ENCODE measurements at regions not wholly inside any gene's neighbourhood (a gene's known extent, or its start where the extent isn't known, plus 50 kb on each side); places are given as distances from the start of the nearest gene placed in this dataset.

- DNase-seq, result no peak
These were observed 264.7 kb upstream of the KCNH8 start for GRCh38 chr3:18883571-18883970.

DNA sequence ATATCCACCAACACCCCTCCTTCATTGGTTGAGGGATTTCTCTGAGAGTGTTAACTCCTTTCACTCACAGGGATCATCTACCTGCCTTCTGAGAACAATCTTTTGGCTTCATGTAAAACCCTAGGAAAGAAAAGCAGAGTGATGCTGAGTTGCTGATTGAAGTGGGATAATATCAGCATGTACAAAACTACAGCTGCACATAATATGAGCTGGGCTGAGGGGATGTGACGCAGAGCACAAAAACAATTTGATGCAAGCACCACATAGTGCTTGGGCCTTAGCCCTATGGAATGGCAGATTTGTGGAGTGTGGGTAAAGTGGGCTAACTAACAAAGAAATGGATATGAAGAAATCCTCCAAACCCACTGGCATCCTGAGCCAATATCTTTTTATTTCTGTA is 267.6 kb upstream of the KCNH8 start:
- no peak for DNase-seq

DNA sequence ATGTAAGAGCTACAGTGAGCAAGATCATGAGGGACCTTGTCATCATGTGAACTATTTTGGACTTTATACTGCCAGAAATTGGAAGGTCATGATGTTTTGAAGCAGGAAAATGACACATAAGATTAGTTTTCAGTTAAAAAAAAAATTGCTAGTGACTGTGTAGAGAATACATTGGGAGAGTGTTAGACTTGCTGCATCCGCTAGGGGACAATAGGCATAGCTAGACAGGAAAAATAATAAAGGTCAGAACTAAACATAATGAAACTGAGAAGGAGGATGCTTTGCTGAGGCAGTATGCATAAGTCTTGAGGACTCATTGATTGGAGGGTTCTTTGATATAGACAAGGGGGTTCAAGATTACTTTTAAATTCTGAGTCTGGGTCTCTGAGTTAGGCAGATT is 275.8 kb upstream of the KCNH8 start:
- no peak for DNase-seq

- no peak for DNase-seq
These were observed 277.7 kb upstream of the KCNH8 start for GRCh38 chr3:18870642-18871041.

GRCh38 chr3:18870074-18870640 is 278.2 kb upstream of the KCNH8 start:
- no peak for DNase-seq

GRCh38 chr3:18868911-18869689 is 279.2 kb upstream of the KCNH8 start:
- no peak for DNase-seq

- no peak for DNase-seq
These were observed 281.4 kb upstream of the KCNH8 start for GRCh38 chr3:18866899-18867298.

- no peak for DNase-seq
These were observed 283.2 kb upstream of the KCNH8 start for GRCh38 chr3:18864933-18865731.

DNA sequence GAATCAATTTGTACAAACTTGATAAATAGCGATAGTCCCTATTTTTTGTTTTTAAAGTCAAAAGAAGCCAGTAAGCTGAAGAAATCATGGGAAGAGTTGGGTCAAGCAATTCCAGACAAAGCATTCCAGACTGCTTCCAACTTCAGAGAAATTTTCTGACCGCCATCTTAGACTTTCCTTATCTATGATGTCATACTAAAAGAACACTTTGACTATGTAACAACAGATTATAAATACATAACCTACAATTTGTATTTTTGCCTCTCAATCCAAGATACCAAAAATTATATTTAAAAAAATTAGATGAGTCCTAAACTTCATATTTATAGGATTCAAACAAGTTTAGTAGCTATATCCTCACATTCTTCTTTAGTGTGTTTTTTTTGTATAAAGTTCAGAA is 286.2 kb upstream of the KCNH8 start:
- no peak for DNase-seq

- DNase-seq, result no peak
These were observed 287.2 kb upstream of the KCNH8 start for GRCh38 chr3:18861137-18861536.

- no peak for DNase-seq
These were observed 295.0 kb upstream of the KCNH8 start for GRCh38 chr3:18853269-18853668.

DNA sequence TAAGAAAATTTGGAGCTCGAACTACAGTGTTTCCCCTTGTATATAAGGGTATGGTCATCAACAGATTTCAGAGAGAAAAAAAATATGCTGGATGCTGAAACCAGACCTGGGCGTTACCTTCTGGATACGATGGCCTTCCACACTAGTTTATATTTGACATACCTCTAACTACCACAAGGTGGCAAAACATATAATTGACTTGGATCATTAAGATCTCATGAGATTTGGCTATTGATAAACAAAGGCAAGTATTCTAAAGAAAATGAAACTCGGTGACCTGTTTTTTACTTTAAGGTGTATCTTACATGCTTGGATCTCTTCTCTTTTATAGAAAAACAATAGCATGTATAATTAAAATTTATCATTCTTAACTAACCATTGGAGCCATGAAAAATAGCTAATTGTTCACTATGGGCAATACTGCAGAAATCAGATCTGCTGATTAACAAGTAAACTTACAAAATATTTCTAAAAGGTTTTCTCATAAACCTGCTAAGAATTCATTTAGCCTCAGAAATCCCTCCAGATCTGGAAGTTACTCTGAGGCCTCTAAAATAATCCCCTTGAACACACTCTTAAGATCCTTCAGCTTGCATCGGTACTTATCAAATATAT is 300.6 kb upstream of the KCNH8 start:
- no peak for DNase-seq

- DNase-seq, result no peak
These were observed 304.3 kb upstream of the KCNH8 start for GRCh38 chr3:18843983-18844382.

DNA sequence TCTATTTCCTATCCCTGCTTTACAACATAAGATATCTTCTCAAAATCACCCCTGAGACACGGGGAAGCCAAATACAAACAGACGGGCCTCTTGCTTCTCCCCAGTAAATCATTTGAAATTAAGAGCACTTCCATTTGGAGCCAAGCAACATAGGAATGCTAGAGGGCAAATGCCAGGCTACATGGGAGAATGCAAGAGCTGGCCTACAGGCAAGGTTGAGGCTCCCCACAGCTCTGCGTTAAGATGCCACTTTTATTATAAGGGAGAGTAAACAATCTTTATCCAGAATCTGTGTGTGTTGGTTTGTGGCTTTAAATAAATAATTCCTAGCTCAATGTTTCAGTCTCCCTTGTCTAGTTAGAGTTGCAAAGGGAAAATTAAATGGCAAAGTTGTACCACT is 305.1 kb upstream of the KCNH8 start:
- DNase-seq, result no peak

DNA sequence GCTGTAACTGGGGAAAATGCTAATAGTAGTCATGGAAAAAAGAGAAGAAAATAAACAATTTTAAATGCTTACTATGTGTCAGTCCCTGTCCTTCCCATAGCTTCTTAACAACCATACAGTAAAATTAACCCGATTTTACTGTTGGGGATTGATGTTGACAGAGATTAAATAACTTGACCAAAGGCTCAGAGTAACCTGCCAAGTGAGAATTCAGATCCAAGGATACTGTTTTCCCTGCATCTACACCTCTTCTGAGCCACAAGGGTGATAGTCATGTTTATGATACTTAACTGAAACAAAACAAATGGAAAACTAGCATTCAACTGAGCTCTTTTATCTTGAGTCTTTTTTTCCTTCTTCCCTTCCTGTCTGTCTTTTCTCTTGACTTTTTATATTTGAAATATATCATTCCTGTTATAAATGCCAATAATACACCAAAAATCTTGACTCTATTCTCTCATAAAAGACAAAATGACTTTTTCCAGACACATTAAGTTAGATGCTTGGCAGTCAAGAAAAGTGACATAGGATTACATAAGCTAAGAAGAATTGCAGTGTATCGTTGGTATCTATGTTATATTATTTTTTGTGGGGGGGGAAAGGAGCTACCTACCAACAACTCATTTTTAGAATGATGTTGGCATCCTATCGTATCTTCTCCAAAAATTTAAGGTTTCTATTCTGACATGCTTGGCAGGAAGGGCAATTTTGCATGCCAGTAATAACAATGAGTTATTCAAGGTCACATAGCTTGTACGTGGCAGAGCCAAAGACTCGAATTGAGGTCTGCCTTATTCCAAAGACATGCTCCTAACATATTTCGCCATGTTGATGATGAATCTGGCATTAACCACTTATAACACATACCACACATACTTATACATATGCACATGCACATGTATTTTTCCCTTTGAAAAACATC is 306.6 kb upstream of the KCNH8 start:
- no peak for DNase-seq

DNA sequence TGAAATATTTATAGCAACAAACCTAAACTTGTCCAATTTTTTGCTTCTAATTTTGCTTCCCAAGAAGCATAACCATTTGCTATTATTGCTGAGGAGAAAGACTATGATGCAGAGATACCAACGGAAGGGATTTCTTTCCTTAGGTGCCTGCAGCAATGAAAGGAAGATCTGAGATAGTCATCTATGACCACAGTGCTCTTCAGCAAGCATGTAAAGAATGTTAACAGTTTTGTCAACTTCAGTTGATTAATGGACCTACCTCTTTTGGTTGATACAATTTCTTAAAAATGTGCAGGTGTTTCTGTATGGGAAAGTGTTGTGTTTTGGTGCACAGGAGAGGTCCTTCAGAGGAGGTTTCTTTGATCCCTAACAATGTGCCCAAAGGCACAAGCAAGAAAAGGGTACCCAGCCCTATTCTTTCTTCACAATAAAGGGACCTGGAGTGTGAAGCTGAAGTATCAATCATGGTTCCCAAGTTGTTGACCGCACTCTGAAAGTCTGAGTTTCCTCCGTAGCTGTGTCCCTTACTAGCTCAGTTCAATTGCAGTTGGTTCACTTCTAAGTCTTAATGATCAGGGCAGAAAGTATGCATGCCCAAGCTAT is 307.7 kb upstream of the KCNH8 start:
- DNase-seq, result no peak

DNA sequence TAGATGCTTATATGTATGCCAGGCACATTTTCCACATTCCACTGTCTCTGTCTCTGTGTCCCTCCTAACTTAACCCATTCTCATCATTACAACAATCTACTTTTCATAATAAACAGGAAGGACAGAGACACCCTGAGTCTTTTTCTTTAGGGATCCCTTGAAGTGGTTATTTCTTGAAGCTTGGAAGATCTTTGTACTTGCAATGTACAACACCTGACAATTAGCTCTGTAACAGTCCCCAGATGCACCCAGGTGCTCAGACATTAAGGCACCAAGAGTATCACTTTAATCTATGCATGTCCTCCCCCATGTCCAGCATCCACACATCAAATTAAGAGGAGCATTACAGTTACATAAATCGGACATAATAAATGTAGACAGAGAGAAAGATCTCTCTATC is 309.6 kb upstream of the KCNH8 start:
- DNase-seq, result no peak

DNA sequence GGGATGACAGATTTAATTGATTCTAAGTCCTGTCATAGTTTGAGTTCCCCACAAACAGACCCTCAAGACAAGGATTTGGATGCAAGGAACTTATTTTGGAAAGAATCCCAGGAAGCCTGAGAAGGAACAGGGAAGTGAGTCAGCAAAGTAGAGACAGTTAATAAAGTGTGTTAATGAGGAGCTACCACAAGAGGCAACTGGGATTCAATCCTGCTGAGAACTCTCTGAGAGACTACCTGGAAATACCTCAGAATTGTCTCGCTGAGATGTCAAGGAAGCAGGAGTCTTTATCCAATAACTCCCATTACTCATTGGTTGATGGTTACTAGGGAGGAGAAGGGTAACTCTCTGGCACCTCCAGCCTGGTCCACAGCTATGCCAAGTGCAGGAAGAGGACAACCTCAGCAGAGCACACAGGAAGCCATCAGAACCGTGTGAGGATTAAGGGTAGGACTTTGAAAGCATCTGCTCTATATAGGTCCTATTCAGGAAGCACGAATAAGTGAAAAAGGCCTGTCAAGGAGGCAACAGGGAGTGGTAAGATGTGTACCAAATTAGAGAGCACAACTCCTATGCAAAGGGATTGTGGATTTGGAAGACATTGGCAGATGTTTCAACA is 311.1 kb upstream of the KCNH8 start:
- no peak for DNase-seq

DNA sequence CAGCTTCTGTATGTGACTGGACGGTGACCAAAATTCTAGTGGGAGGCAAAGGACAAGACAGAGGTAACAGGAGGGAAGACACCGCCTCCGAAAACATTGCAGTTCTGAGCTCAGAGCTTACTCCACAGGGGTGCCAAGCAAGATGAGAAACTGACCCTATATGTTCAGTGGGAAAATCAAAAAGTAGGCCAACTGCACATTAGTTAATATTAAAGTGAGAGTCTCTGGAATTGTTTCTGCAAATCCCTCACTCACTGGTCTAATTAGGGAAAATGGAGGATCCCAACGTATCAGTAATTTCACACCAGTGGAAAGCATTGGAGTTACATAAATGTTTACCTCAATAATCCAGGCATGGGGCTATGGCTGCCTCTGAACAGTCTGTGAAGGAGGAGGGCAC is 313.3 kb upstream of the KCNH8 start:
- DNase-seq, result no peak

DNA sequence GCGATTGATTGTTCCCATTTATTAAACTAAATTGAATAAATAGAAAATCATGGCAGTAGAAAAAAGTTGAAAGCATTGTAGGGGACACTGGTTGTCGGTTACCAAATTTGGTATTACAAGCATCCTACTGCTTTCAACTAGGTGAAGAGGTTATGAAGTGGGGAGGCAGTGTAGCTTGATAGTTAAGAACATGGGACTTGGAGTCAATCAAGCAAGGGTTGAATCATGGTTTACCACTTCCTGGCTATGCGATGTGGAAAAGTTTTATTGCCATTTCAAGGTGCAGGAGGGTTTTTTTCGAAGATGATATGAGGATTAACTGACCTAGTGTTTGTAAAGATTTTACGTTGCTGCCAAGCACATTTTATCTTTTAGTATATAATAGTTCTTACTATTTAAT is 318.2 kb upstream of the KCNH8 start:
- DNase-seq, result no peak

DNA sequence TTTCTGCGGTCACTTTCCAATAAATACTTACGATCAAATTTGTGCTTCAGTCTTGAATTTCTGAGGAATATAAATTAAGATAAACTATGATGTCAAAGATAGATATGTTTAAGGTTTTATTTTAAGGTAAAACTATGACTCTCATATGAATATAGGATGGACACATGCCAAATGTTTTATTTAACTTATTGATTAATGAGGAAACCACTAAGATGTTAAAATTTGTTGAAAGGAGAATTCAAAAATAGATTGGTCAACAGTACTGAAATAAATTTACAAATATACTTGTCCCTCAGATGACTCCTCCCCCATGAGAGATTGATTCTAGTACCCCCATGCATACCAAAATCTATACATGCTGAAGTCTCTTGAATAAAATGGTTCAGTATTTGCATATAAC is 319.7 kb upstream of the KCNH8 start:
- no peak for DNase-seq

Measured in renal pelvis (tissue), 1 donor.